MM.1S (cell line): ENCODE measurements at regions not wholly inside any gene's neighbourhood (a gene's known extent, or its start where the extent isn't known, plus 50 kb on each side); places are given as distances from the start of the nearest gene placed in this dataset.

Source experiments
- CTCF ChIP-seq: fragments of 300-600 bp; sonication (generic); IDR thresholded peaks from 2 replicates; pipeline ENCODE4 v1.5.1; 2016; ENCODE audit warnings: antibody characterized with exemption, low read length, mixed read lengths
- EZH2 ChIP-seq: fragments of 300-600 bp; sonication (generic); optimal IDR thresholded peaks from 2 replicates; pipeline ENCODE3; 2017; ENCODE audit warnings: low read depth, mild to moderate bottlenecking, antibody characterized with exemption, low read length, mixed read lengths
- EZH2phosphoT487 ChIP-seq: fragments of 300-600 bp; sonication (generic); IDR thresholded peaks from 2 replicates; pipeline ENCODE4 v1.6.1; 2018; ENCODE audit warnings: antibody characterized with exemption, low read length

GRCh38 chr2:133790711-133791110, 222.4 kb upstream of the NCKAP5 start:
- TF ChIP-seq CTCF (no peak), EZH2phosphoT487 (no peak), EZH2 (no peak)
